GM18502 (cell line): ENCODE measurements at regions not wholly inside any gene's neighbourhood (a gene's known extent, or its start where the extent isn't known, plus 50 kb on each side); places are given as distances from the start of the nearest gene placed in this dataset.
"Not testable (repeated sequence)": the region's sequence is repeated elsewhere in the genome, so short reads cannot be mapped to it uniquely, and the experiment has no call there.

ENCODE experiments used
- ATAC-seq: cut with Tn5 transposase; IDR thresholded peaks from one replicate; pipeline ENCODE4 v1.9.1; 2021; ENCODE audit warnings: mild to moderate bottlenecking; ENCODE audit not compliant: unreplicated experiment, poor library complexity

GRCh38 chr2:2597712-2598111, 266.6 kb upstream of the MYT1L start:
- no peak for ATAC-seq

GRCh38 chr2:2591542-2591940, 260.5 kb upstream of the MYT1L start:
- ATAC-seq = no peak

- ATAC-seq = no peak
These were observed 259.9 kb upstream of the MYT1L start for GRCh38 chr2:2590841-2591541.

- no peak for ATAC-seq
These were observed 259.1 kb upstream of the MYT1L start for GRCh38 chr2:2590141-2590540.

GRCh38 chr2:2588777-2589176, 257.7 kb upstream of the MYT1L start:
- no peak for ATAC-seq

GRCh38 chr2:2587354-2587753, 256.3 kb upstream of the MYT1L start:
- no peak for ATAC-seq

- ATAC-seq = no peak
These were observed 255.9 kb upstream of the MYT1L start for GRCh38 chr2:2586931-2587330.

- ATAC-seq = no peak
These were observed 255.1 kb upstream of the MYT1L start for GRCh38 chr2:2586068-2586776.

- no peak for ATAC-seq
These were observed 252.0 kb upstream of the MYT1L start for GRCh38 chr2:2582998-2583545.

GRCh38 chr2:2581331-2582159, 250.5 kb upstream of the MYT1L start:
- no peak for ATAC-seq

GRCh38 chr2:2580841-2581240, 249.8 kb upstream of the MYT1L start:
- not testable (repeated sequence) for ATAC-seq

GRCh38 chr2:2580341-2580740, 249.3 kb upstream of the MYT1L start:
- no peak for ATAC-seq

GRCh38 chr2:2579814-2580213, 248.7 kb upstream of the MYT1L start:
- no peak for ATAC-seq

GRCh38 chr2:2577407-2577831, 246.3 kb upstream of the MYT1L start:
- no peak for ATAC-seq

GRCh38 chr2:2575870-2576386, 244.9 kb upstream of the MYT1L start:
- ATAC-seq = no peak

GRCh38 chr2:2575181-2575577, 244.1 kb upstream of the MYT1L start:
- no peak for ATAC-seq

- ATAC-seq = no peak
These were observed 243.5 kb upstream of the MYT1L start for GRCh38 chr2:2574401-2575180.

GRCh38 chr2:2573658-2574293, 242.7 kb upstream of the MYT1L start:
- ATAC-seq = no peak

- ATAC-seq = no peak
These were observed 242.1 kb upstream of the MYT1L start for GRCh38 chr2:2573205-2573604.
